Stimulated activated CD4-positive, alpha-beta T cell treated with anti-CD3 and anti-CD28 coated beads, TNF-alpha, amount 100 ng/mL, for 24 hours (primary cell): ENCODE measurements at regions not wholly inside any gene's neighbourhood (a gene's known extent, or its start where the extent isn't known, plus 50 kb on each side); places are given as distances from the start of the nearest gene placed in this dataset.
A peak's percentile ranks its signal among the peaks of the same experiment; 100 is the strongest.
"Not testable (repeated sequence)": the region's sequence is repeated elsewhere in the genome, so short reads cannot be mapped to it uniquely, and the experiment has no call there.

Experiments
- DNase-seq, 3 experiments: peaks; one replicate each; pipeline ENCODE4 v3.0.0-alpha.2; 2020; ENCODE audit warnings: low read depth in 3 of 3

DNA sequence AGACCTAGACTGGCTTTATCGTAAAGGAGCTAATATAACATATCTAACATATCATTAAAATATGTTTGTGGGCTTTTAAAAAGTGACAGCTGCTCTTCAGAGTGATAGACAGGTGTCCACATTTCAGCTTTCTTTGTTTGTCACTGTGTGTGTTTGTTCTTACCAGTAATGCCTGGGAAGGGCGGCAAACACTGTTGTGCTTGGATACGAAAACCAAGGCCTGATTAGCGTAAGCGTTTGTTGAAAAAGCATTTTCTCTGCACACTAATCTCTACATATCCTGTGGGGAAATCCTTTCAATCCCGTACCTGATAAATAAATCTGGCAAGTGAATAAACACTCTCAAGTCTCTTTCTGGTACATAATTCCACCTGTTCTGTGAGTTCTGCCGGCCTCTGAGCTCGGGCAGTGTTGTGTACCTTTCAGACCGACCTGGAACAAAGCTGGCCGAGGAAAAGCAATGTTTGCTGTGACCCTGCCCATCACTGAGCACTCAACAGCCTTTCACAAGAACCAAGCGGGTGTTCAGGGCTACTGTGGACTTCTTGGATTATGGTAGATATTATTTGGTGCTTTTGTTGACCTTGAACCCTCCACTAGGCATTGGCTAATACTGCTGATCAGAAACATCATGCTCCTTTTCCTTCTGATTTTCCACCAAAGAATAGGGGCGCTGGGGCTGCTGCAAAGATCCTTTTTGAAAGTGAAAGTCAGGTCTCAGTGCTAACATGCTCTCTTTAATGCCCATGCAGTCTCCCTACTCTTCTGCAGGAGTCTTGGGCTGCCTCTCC, 100.4 kb downstream of the CD83 start:
- no peak for DNase-seq

- no peak for DNase-seq
Observed at GRCh38 chr6:14218519-14218800, 100.9 kb downstream of the CD83 start.

DNA sequence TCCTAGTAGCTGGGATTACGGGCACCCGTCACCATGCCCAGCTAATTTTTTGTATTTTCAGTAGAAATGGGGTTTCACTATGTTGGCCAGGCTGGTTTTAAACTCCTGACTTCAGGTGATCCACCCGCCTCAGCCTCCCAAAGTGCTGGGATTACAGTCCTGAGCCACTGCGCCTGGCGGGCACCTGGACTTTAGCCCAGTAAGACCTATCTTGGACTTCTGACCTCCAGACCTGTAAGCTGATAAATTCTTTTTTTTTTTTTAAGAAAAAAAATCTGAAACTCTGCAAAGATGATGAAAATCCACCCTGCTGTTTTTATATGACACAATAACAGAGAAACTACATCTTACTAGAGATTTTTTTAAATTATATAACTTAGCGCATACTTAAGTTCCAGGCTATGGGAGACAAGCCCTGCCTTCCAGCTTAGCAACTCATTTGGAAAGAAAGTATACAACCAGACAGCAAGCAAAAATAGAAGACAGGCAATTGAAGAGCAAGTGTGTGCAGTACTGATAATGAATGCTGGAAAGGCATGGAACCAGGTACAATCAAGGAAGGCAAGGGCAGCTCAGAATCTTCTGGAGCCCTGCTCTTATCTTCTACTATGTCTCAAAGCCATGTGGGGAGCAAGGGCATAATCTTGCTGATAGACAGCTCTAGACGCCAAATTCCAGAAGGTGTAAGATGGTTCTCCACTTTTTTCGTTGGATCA, 104.2 kb downstream of the CD83 start:
- DNase-seq = no peak

DNA sequence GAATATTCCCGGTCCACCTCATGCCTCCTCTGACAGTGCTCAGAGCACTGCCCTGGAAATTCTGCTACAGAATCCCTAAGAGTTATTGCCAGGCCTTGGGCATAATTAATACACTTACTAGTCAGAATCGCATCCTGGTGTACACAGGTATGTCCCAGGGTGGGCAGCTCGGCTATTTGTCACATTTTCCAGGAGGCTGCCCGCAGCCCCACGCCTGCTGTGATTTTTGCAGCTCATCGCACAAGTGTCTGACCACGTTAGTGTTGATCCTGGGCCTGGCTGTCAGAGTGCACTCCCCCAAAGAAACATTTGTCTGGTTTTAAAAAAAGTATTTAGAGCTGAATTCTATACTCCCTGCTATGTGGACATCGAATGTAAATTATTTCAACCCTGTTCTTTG, 105.4 kb downstream of the CD83 start:
- DNase-seq = no peak

DNA sequence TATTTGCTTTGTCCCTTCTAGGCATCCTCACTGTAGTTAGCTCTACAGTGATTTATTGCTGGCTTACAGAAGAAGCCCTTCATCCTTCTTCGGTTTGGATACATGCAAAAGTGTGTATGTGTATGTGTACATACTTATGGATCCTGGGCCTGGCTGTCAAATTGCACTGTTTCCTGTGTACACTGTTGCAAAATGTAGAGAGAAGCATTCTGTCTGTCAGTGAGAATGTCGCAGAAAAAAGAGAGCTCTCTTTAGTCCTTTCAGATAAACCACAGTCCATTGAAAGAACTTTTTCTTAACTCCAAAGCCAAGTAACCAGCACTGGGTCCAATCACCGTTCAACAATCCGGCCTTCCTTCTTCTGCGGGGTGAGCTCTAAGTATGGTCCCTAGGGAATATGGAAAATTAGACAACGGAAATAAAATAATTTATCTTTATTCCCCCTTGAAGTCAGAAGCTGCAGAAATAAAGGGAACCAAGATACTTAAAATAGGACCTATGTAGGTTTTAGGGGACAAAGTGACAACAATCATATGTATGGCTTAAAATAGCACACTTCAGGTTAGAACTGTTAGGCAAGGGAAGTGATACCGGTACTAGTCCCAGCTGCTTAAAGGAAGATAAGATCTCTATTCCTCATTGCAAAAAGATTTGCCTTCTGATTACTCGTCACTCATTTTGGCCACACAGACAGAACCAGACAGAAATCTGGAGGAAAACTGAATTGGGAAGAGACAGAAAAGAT, 107.0 kb downstream of the CD83 start:
- no peak for DNase-seq

- DNase-seq = no peak
Observed at GRCh38 chr6:14226051-14226660, 108.6 kb downstream of the CD83 start.

DNA sequence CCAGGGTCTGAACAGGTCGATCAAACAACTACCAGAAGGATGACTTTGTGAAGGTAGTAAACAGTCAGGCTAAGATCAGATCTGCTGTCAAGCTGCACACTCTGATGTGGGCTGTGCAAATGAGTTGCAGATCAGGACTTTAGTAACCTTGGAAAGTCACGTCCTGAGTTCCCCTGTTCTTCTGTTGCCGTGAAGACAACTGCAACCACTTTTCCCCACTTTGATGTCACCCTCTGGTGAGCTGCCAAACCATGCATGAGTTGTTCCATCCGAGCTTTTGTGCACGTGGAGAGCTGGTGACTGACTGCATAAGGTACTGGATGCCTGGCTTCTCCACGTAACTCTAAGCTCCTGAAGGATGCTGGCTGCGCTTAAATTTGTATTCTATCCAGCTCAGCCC, 111.0 kb downstream of the CD83 start:
- DNase-seq = peak in 2 of 3 experiments; percentile 26 to 59

DNA sequence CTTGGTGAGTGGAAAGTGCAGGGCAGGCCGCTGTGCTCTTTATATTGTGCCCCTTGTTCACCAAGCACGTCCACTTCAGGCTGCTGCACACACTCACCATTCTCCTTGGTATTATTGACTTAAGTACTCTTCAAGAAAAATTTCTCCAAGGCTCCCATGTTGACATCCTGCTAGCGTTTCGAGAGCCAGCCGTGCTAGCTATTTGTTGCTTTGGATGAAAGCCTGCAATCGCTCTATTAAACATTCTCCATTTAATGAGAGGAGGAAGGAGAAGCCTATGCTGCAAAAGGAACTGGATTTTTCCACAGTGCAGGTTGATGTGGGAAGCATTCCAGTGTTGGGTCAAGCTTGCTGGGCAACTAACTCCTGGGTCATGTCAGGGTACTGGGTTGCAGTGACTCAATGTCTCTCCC, 113.5 kb downstream of the CD83 start:
- DNase-seq = no peak

DNA sequence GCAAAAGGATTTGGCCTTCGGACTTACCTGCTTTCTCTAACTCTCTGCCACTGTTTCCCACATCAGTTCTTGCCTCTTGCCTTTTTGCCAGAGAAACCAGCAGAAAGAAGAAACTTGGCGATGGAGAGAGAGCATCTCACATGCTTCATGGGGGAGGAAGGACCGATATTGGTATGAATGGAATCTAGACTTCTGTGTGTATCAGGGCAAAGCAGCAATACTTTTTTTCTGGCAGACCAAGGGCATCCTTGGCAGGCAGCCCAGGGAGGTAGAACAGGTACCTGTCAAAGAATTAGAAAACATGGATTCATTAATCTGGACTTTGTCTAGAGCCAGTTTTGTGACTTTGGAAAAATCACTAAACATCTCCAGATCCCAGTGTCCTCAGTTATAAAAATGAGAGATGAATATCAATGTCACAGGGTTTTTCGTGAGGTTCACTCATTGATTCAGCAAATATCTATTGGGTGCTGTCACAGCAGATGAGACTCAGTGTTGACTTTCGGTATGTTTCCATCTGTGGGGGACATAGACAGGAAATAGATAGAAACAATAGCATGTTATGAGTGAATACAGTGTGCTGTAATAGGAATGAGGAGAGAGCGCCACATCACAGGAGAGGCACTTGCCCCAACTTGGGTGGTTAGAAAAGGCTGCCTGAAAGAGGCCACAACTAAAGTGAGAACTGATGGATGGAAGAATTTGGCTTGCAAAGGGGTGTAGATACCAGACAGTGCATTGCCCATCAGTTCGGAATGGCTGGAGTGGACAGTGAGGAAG, 114.1 kb downstream of the CD83 start:
- no peak for DNase-seq

- DNase-seq = no peak
Observed at GRCh38 chr6:14232889-14233288, 115.3 kb downstream of the CD83 start.

DNA sequence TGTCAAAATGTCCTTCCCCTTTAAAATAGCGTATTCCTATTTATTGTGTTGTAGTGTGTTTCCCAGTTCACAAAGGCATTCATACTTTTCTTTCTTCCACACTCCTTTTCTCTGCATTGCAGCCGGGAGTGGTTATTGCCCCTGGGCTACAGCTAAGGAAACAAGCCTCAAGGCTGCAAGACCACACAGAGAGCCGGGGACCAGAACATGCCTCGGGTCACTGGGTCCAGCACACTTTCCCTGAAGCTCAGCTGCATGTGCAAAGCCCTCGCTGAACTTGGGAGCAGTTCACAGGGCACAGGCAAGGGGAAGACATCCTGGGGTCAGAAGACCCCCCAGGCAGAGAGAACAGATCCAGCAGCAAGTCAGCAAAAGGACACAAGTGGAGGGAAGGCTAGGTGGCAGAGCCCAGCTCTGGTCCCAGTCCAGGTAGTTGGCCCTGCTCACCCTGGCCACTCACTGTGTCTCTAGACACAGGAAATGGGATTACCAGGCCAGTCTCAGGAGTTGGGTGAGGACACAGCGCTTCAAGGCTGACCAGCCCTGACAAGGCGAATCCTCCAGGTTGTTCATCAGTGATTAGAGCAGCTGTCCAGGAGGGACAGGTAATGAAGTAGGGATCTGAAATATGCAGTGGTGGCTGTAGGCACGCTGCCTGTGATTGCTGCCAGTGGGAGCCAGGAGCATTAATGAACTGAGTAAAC, 118.2 kb downstream of the CD83 start:
- no peak for DNase-seq

GRCh38 chr6:14239097-14239496, 121.5 kb downstream of the CD83 start:
- no peak for DNase-seq

GRCh38 chr6:14240411-14241166, 123.0 kb downstream of the CD83 start:
- no peak for DNase-seq

GRCh38 chr6:14241255-14242070, 123.9 kb downstream of the CD83 start:
- DNase-seq = no peak

- DNase-seq = not testable (repeated sequence)
Observed at GRCh38 chr6:14242912-14243311, 125.3 kb downstream of the CD83 start.

DNA sequence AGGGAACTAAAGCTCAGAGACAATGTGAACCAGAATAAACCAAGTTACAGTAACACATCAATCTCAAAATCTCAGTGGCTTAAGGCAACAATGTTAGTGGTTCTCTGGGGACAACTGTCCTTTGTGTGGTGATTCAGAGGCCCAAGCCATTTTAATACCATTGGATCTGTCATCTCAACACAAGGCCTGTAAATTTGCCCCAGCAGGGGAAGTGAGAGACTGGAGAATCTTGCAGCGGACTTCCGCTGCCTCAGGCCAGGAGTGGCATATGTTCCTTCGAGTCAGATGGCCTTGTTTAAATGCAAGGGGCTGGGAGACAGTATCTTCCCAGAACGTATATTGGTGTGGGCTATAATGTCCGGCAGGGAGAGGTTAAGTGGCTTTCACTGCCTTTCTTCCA, 126.0 kb downstream of the CD83 start:
- no peak for DNase-seq

GRCh38 chr6:14246876-14247275, 129.3 kb downstream of the CD83 start:
- no peak for DNase-seq

DNA sequence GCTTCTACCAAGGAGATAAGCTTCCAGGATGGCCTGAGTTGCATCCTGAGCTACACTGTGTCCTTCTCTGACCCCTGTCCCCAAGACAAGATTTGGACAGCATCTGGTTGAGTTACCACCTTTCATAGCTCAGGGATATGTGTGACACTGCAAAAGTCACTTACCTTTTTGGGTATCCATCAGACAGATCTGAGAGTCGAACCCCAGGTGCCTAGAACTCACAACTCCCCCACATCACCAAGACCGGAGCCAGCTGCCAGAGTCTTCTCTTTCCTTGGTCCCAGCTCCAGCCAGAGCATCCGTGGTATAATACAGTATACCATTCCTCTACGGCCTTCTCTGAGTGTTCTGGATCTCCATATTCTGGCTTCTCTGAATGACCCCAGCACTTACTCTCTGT, 133.0 kb downstream of the CD83 start:
- no peak for DNase-seq

DNA sequence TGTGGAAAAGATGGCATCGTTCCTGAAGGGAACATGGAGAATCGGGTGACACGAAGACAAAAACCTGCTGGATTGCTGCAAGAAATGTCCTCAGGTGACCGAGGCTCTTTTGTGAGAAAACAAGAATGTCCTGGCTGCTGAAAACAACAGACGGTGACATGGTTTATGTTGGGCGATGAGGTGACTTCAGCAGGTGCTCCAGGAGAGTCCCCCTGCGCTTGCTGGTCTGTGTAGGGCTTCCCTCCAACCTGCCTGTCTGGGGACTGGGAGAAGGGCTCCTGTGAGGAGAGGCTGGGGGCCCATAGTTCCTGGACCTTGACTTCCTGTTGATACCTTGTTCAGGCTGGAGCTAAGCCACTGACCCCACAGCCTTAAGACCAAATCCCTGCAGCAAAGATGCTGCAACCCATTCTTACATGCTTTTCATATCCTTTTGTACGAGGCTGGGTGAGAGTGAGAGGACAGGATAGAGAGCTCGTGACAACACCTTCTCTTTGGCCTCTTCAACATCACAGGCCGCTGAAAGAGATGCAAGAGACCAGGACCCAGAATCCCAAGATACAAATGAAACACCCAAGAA, 134.8 kb downstream of the CD83 start:
- DNase-seq = no peak
